SKM-1 treated with dmso at 0.1 percent for 144 hours (cell line): ENCODE measurements at regions not wholly inside any gene's neighbourhood (a gene's known extent, or its start where the extent isn't known, plus 50 kb on each side); places are given as distances from the start of the nearest gene placed in this dataset.
"Not testable (repeated sequence)": the region's sequence is repeated elsewhere in the genome, so short reads cannot be mapped to it uniquely, and the experiment has no call there.

Source experiments
- DNase-seq: peaks from one replicate; lab custom pipeline; 2025; ENCODE audit not compliant: unreplicated experiment; lab: John Stamatoyannopoulos, UW

DNA sequence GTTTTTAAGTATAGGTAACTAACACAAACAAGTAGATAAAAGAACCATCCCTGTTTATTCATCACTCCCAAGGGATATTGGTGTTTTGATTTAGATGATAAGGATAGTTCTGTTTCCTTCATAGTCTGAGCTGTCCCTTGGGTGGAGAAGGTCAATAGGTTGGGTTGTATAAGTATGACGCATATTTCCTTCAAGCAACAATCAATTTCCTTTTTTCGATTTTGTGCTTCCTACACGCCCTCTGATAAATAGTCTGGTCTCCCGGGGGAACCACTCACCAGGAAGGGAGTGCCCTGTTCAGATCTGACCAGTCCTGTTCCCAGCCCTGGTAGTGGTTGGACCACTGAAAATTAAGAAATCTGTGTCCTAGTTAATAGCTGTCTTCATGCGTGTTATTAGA is 378.8 kb upstream of the FAR2 start:
- DNase-seq: no peak

DNA sequence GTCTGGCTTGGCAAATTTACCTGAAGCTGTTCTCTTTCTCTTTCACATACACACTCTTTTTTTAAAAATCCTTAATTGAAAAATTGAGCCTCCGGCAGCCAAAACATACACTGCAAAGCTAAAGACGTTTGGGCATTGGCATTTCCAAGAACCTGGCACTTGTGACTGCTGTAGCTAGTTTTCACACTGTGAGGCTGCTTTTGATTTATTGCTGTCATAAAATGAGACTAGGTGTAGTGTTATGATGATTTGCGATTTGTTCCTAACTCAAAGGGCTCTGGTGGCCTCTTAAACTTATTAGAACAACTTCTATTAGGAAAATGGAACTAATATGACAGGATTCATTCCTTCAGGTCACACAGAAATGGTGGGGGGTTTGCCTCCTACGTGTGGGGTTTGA is 377.1 kb upstream of the FAR2 start:
- no peak for DNase-seq

DNA sequence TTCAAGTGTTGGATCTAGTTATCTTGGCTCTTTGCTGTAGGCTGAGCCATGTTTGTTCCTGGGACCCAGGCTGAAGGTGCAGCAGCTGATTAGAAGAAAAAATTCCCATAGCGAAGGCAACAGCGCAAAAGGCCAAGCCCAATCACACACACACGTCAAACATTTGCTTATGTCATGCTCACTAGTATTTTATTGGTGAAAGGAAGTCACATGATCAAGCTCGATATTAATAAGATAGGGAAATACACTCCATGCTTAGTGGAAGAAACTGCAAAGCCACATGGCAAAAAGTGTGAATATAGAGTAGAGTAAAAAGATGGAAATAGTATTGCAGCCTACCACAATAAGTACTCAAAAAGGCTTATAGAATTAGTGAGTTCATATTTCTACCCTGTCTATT is 373.5 kb upstream of the FAR2 start:
- DNase-seq: no peak

DNA sequence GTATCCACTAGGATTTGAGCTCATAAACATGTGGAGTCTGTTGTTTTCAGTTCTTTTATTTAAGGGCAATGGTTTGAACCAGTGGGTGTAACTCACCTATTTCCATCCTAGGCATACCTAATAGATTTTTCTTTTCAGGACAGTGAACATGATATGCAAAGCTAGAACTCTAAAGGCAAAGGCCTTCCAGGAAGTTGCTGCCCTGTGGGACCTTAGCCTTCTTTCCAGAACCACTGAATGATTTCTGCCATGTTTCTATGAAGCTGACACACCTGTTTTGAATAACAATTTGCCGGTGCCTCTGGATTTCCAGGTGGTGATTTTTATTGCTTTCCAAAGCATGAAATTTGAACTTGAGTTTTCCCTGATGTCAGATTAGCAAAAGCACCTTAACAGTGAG is 372.9 kb upstream of the FAR2 start:
- DNase-seq: no peak

DNA sequence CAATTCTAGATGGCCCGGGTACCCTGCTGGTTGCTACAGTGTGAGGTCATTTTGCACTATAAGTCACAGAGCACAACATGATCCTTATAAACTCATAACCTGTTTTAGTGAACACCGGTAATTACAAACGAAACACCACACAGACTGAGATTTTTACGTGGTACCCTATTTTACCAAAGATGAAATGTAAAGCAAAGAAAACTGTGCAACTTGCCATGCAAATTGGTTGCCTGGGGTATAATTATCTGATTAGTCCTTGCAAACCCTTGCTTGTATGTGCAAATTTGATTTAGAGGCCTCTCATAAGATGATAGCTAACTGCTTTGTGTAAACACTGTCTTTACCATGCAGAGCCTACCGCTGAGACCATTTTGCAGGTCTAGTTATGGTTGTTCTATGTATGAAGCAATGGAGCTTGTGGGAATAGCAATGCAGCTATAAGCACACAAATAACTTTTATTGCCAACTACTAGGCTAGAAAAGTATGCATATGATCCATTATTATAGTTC is 372.1 kb upstream of the FAR2 start:
- DNase-seq: no peak

DNA sequence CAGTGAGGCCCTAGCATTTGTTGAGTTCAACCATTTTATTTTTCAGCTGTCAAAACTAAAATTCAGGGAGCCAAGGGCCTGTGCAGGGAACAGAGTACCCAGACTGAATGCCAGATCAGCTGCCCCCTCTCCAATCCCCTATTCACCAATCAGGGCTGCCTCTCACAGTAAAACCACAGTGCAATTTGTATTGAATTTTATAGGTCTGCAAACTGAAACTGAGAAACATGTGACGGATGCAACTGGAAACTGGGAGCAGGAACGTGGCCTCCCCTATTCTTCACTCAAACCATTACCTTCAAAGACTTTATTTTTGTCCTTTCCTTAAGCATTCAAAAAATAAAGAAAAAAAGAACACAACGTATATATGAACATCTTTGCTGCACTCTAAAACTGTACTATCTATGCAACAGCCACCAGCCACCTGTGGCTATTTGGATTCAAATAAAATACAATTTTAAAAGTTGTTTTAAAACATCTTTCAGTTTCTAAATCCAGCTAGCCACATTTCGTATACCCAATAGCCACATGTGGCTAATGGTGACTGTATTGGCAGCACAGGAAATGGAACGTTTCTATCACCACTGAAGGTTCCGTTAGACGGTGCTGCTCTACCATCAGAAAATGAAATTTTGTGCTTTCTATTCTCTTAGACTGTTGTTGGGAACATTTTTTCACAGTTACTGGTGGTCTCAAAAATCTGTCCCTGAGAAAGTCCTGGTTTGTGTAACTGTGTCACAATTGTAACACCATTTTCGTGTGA is 371.3 kb upstream of the FAR2 start:
- DNase-seq: no peak

DNA sequence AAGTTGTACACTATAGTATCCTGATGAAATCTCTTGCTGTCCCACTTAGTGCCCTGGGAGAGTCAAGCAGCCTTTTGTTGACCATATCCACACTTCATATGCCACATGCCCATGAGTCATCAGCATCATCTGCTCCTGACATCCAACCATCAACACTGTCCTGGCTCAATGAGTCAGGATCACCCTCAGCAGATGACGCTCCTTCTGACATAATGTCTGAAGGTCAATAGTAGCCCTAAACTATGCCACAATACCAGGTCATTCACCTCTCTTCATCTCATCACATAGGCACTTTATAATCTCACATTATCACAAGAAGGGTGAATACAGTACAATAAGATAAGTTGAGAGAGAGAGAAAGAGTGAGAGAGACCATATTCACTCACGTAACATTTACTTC is 369.0 kb upstream of the FAR2 start:
- no peak for DNase-seq

DNA sequence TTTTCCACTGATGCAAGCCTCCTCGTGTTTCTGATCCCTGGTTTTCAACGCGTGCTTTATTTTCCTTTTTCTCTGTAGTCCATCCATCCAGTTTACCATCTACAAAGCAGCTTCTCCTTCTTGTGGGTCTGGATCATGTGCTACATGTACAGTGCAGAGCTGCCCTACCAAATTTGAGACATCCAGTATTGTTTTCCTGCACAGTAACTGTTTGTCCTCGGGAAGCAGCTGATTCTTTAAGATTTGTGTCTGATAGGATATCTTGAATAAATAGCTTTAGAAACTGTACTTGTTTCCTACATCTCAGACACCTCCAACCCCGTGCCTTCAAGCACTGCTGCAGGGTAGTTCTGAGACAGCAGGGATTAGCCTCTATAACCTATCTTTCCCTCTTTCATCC is 368.1 kb upstream of the FAR2 start:
- DNase-seq: no peak

DNA sequence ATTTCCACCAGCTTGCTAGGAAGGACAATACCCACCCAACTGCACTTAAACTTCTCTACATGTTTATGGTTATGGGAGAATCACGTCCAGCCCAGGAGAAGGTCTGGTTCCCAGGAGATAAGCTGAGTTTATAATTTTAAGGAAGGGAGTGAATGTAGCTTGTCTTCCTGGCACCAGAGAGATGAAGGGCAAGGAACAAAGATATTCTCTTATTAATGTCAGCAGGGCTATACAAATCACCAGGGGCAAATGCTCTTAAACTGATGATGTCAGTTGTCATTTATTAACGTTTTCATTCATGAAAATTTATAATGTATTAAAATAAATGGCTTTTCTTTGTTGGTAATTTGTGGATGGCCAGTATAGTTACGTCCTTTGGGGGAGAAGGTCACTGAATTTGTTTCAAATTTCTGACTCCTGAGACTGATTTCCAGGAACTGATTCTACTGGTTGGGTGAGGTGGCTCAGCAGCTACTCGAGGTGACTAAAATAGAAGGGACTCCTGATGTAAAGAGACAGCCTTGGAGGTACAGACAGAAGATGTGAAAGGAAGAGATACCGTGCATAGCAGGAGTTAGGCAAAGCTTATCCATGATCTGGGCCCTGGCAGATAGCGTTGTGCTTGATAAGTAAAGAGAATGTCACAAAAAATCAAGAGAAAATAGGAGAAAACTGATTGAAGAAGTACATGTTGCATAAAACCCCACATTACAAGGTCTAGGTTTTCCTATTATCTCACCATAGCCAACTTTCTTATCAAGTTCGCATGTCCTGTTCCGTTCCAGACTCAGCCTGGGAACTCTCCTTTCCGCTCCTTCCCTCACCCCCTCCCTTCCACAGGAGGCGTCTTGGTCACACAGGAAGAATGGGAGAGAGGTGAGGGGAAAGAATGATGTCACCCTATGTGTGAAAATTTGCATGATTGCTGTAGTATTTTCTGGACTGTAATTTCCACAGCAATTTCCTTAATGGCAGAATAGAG is 367.1 kb upstream of the FAR2 start:
- DNase-seq: no peak

DNA sequence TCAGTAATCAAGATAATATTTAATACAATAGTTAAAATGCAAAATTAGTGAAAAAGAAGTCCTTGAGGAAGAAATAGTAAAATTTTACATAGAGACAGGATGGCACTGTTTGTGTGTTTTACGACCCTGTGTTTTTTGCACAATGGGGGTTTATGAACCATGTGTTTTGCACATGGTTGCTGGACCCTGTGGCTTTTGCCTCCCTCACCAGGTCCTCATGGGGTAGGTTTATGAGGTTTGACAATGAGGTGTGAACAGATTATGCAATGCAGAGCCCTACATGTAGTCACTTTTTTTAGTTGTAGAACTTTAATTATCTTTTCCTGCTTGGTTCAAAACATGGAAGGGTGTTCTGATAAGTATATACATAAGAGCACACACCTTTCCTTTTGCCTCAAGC is 366.3 kb upstream of the FAR2 start:
- DNase-seq: no peak

DNA sequence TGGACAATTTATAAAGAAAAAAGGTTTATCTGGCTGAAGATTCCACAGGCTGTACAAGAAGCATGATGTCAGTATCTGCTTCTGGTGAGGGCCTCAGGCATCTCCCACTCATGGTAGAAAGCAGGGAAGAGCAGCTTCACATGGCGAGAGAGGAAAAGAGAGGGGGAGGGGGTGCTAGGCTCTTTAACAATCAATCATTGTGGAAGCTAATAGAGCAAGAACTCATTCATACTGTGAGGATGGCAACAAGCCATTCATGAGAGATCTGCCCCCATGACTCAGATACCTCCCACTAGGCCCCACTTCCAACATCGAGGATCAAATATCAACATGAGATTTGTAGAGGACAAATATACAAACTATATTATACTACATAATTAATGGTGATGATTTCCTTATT is 361.9 kb upstream of the FAR2 start:
- no peak for DNase-seq

DNA sequence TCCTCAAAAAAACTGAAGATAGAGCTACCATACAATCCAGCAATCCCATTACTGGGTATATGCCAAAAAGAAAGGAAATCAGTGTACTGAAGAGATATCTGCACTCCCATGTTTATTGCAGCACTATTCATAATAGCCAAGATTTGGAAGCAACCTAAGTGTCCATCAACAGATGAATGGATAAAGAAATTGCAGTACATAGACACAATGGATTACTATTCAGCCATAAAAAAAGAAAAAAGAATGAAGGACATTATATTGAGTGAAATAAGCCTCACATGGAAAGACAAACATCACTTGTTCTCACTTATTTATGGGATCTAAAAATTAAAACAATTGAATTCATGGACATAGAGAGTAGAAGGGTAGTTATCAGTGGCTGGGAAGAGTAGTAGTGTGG is 360.8 kb upstream of the FAR2 start:
- DNase-seq: not testable (repeated sequence)

DNA sequence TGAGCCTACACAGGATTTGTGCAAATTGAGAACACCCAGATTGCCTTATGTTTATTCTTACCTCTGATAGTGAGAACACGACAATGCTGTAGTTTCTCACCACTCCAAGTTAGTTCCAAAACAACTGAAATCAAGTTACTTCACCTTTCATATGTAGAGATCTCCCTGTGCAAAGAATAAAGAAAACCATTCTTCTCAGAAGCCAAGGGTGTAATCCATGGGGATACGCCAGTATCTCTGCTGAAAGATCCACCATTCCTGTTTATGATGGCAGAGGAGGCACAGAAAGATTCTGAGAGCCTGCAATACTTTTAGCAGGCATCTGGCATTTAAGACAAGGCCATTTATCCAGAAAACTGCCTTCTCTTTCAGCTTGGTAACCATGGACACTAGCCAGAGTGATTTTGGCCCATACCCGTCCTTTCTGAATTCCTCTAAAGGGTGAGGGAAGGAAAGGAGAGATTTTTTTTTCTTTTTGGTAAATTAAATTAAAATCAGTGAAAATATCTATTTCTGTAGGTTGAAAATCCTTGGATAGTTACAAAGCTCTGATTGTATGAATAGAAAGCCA is 355.4 kb upstream of the FAR2 start:
- no peak for DNase-seq

DNA sequence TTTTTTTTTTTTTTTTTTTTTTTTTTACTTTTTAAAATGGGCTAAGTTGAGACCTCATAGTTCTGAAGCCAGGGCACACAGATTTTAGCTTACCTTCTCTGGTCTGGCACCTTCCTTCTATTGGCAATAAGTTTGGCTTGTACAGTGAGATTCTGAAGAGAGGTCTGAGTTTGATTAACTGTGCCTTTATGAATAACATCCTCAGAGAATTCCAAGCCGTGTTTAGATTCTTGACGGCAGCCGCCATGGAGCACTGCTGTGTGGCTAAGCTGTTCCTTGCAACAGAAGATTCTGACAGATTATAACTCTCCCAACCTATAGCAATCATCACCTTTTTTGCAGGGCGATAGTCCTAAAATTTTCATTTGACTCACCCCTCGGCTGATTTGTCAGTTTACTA is 354.9 kb upstream of the FAR2 start:
- DNase-seq: no peak

DNA sequence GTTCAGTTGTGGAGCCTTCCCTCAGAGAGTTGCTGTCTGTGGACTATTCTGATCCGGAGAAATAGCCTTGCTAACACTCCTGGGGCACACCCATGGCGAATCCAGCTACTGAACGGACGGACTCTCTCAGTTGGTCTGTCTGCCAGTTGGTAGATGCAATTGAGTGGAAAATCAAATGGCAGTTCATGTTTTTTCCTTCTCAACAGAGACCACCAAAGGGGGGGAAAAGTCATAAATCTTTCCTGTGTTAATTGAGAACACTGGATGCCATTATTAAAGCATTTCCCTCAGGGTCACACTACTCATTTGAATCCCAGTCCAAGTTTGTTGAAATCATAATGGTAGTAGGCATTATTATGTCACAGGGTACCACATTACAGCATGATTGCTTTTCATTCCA is 354.3 kb upstream of the FAR2 start:
- DNase-seq: no peak

DNA sequence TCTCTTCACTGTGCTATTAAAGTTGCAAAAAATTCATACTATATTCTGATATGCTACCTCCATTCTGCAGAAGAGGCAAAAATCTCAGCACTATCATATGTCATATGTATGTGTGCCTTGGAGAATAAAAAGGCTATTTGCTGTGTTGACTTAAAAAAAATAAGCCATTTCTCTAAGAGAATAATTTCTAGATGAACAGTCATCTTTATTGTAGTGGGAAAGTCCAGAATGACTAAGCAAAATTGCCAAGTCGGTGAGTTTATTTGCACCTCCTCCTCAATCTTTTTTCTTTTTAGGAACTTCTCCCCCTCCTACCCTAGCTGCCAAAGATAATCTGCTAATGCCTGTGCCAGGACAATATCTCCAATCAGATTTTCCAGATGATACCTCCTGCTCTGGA is 353.8 kb upstream of the FAR2 start:
- DNase-seq: no peak

DNA sequence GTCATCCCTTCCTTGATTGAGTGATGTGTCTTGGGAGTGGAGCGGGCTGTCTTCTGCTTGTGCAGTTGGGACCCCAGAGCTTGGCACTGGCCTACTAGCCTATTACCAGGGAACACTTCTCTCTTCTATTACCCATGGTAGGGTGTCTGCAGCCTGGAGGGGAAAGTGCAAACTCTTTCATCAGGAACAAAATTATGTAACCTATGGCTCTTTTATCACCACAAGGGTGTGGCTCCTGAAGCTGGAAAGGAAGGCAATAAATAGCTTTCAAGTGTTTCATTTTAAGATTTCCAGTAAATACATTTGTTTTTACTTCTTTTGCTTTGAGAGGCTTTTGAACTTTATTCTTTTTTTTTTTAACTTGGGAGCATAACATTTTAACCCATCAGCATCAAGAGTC is 349.7 kb upstream of the FAR2 start:
- no peak for DNase-seq

DNA sequence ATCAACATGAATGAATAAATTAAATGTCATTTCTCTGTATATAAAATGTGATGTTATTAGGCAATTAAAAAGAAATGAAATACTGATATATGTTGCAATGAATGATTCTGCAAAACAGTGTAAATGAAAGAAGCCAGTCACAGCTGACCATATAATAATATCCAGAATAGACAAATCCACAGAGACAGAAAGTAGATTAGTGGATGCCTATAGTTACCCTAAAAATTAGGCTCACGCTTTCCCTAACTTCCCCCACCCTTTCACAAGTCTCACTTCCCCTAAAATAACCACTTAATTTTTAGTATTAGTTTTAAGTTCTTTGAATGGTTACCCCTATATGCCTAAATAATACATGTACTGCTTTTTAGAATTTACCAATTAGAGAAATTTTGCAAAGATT is 348.9 kb upstream of the FAR2 start:
- no peak for DNase-seq

DNA sequence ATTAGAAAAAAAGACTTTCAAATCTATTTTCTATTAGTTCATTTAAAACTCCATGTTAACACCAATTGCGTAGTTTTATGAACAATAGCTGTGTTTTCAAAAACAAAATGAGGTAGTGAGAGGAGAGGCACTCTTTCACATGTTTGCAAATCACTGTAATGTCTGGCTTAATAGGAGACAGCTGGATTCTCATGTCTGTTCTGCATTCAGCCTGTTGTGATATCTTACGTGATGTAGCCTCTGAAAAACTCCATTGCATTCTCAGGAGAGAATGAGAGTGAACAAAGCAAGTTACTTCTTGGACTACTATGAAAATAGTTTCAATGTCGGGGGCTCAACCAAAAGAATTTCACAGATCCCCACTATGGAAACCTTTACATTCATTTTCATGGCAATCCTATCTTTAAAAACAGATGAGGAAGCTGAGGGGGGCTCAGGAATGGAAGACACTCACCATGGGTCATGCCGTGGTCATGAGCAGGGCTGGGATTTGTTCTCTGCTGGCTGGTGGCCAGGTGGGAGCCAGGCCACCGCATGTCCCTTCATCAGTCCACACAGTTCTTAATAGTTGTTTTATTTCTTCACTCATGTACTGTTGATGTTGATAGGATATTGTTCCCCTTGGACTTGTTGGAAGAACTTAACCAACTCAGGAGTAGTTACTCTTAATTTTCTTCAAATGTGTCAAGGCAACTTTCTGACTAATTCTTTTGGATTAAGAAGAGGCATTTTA is 346.2 kb upstream of the FAR2 start:
- no peak for DNase-seq

DNA sequence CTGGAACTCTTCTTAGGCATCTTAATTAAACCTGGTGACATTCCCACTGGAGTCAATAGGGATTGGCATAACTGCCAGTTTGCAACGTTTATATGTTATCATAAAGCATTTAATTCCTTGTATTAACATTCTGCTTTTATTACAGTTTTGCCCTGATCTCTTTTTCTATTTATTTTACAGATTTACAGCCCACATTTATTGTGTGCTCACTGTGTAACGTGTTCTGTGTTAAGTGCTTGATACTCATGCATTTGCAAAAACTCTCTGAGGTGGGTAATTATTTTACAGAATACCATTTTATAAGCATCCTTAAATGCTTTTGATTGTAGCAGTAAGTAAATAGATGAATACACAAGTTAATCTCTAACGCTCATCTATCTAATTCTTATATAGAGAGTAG is 341.5 kb upstream of the FAR2 start:
- DNase-seq: no peak

DNA sequence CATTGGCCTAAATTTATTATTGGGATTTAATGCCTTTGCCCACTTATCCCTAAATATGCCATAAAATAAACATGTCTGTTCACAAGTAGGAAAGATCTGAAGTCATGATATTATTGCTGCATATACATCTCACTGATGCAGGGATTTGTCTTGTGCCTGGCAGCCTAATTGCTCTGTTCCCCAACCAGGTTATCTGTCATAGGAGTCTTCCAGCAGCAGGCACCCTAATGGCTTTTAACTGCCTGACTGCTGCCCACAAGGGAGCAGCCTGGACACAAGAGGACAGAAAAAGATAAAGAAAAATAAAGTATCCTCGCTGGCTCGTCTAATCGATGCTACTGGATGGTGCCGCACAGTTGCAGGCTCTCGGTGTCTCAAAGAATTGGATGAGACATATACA is 337.6 kb upstream of the FAR2 start:
- DNase-seq: no peak
